ENCODE measurements at regions not wholly inside any gene's neighbourhood (a gene's known extent, or its start where the extent isn't known, plus 50 kb on each side); places are given as distances from the start of the nearest gene placed in this dataset.

GRCh38 chr1:185565302-185565701 lies 168.9 kb upstream of the HMCN1 start:
- TF ChIP-seq CTCF (IDR thresholded peaks at IDR 0.05 in 4 of 5, conservative IDR thresholded peaks at IDR 0.05 in 1 of 5): no peak
- no peak for TF ChIP-seq POLR2A (IDR thresholded peaks at IDR 0.05)
